BE2C (cell line): ENCODE measurements at regions not wholly inside any gene's neighbourhood (a gene's known extent, or its start where the extent isn't known, plus 50 kb on each side); places are given as distances from the start of the nearest gene placed in this dataset.

Source experiments
- DNase-seq: peaks from one replicate; pipeline ENCODE4 v3.0.0-alpha.2; 2020
- H3K27me3 ChIP-seq: fragments of 250-450 bp; sonication (Bioruptor Pico); 2 replicates; pipeline ENCODE4 v1.5.1; 2020; ENCODE audit warnings: mild to moderate bottlenecking
- H3K36me3 ChIP-seq: fragments of 250-450 bp; sonication (Bioruptor Pico); 2 replicates; pipeline ENCODE4 v1.5.1; 2020; ENCODE audit warnings: mild to moderate bottlenecking
- H3K4me1 ChIP-seq: fragments of 250-450 bp; sonication (Bioruptor Pico); 2 replicates; pipeline ENCODE4 v1.5.1; 2020
- H3K4me3 ChIP-seq: 2 replicates; pipeline ENCODE4 v1.5.1; 2011; ENCODE audit warnings: low read depth, low read length
- H3K9me3 ChIP-seq: fragments of 250-450 bp; sonication (Bioruptor Pico); 2 replicates; pipeline ENCODE4 v1.5.1; 2020
- CTCF ChIP-seq: IDR thresholded peaks from 2 replicates; pipeline ENCODE4 v1.5.1; 2012; ENCODE audit warnings: mild to moderate bottlenecking, low read depth, low read length

- Histone ChIP-seq H3K4me3 (no peak overlapping the region), H3K36me3 (no peaks in the 10 kb centered on the region), H3K9me3 (no peaks in the 10 kb centered on the region), H3K27me3 (no peaks in the 10 kb centered on the region), H3K4me1 (no peaks in the 10 kb centered on the region)
- DNase-seq = no peak
- TF ChIP-seq CTCF = no peak
These were observed 517.8 kb downstream of the IRX1 start for GRCh38 chr5:4113426-4113825.

DNA sequence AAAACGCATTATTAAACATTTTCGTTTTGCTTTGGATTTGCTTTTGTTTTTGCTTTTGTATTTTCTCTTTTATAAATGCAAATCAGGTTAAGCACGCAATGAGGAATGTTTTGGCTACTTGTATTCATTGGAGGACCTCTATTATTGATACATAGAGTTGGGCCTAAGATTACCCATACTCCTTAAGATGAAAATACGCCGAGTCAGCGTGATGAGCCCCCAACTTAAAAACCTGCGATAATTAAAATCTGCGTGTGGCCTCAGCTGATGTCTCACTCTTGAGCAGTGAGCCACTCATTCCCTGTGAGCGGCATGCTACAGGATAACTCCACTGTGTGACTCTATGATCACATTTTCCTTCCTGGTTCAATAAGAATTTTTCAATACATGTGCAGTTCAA, 518.3 kb downstream of the IRX1 start:
- Histone ChIP-seq H3K4me3 (no peak overlapping the region), H3K36me3 (no peaks in the 10 kb centered on the region), H3K9me3 (no peaks in the 10 kb centered on the region), H3K4me1 (no peaks in the 10 kb centered on the region), H3K27me3 (no peaks in the 10 kb centered on the region)
- TF ChIP-seq CTCF = no peak
- no peak for DNase-seq

- no peak for DNase-seq
- no peaks in the 10 kb centered on the region for H3K4me1 ChIP-seq
- no peak overlapping the region for H3K4me3 ChIP-seq
- H3K27me3 ChIP-seq = no peaks in the 10 kb centered on the region
- H3K36me3 ChIP-seq = no peaks in the 10 kb centered on the region
- H3K9me3 ChIP-seq = no peaks in the 10 kb centered on the region
- no peak for TF ChIP-seq CTCF
These were observed 518.8 kb downstream of the IRX1 start for GRCh38 chr5:4114452-4114851.

DNA sequence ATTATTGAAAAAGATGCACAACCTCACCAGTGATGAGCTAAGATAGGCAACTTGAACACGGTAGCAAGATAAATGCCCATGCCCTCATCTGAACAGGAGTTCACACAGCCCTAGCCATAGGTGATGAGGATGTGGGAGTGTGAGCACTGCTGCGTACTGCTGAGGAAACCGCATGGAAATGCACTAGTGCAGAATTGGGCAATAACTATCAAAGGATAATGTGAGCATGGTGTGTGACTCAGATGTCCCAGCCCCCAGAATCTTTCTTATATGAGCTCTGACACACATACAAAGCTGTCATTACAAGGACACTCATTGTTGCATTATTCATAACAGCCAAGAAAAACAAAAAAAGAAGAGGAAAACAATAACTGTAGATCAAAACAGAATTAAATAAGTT, 521.2 kb downstream of the IRX1 start:
- no peak for TF ChIP-seq CTCF
- Histone ChIP-seq H3K4me3 (no peak overlapping the region), H3K27me3 (no peaks in the 10 kb centered on the region), H3K36me3 (no peaks in the 10 kb centered on the region), H3K4me1 (no peaks in the 10 kb centered on the region), H3K9me3 (no peaks in the 10 kb centered on the region; the same call in 1 of the 2 replicates)
- DNase-seq = no peak

DNA sequence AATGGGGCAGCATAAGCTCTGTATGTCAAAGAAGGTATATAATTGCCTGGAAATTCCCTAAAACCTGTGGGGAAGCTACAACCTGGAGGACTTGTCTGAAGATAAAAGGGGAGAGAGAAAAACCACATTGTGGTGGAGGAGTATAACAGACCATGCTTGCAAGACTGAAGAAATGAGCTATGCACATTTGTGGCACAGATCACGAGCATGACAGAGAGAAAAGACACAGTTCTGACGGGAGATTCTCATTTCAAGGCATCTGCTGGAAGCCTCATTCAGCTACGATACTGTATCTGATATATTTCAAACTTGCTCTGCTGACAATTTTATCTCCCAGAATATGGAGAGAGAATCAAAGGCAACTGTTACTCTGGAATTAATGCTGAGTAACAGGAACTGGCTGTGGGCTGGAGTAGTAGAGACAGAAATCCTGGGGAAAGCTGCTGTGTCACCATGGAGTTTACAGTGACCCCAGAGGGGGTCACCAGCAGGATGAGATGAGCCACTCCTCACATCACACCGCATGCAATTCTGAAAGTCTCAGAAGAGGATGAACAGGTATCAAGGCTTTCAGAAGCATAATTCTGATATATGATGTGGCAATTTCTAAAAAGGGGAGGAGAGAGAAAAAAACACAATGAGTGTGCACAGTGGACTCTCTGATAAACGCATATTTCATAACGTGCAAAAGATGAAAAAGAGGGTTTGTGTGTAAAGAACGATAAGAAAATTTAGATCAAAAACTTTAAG, 528.8 kb downstream of the IRX1 start:
- H3K4me1 ChIP-seq = no peaks in the 10 kb centered on the region
- H3K36me3 ChIP-seq = no peaks in the 10 kb centered on the region
- no peaks in the 10 kb centered on the region for H3K27me3 ChIP-seq
- no peak for TF ChIP-seq CTCF
- H3K9me3 ChIP-seq = no peaks in the 10 kb centered on the region; the same call in none of the 2 replicates
- no peak for DNase-seq
- H3K4me3 ChIP-seq = no peak overlapping the region

- Histone ChIP-seq H3K36me3 (no peaks in the 10 kb centered on the region), H3K27me3 (no peaks in the 10 kb centered on the region), H3K4me1 (no peaks in the 10 kb centered on the region), H3K9me3 (no peaks in the 10 kb centered on the region; the same call in none of the 2 replicates), H3K4me3 (no peak overlapping the region)
- TF ChIP-seq CTCF = no peak
- DNase-seq = no peak
These were observed 533.4 kb downstream of the IRX1 start for GRCh38 chr5:4128994-4129393.
